NCI-H446 (cell line): ENCODE measurements at regions not wholly inside any gene's neighbourhood (a gene's known extent, or its start where the extent isn't known, plus 50 kb on each side); places are given as distances from the start of the nearest gene placed in this dataset.
"Not testable (repeated sequence)": the region's sequence is repeated elsewhere in the genome, so short reads cannot be mapped to it uniquely, and the experiment has no call there.

Experiments
- DNase-seq, 2 experiments: peaks; one replicate each; lab custom pipeline; 2025; lab: John Stamatoyannopoulos, UW

DNA sequence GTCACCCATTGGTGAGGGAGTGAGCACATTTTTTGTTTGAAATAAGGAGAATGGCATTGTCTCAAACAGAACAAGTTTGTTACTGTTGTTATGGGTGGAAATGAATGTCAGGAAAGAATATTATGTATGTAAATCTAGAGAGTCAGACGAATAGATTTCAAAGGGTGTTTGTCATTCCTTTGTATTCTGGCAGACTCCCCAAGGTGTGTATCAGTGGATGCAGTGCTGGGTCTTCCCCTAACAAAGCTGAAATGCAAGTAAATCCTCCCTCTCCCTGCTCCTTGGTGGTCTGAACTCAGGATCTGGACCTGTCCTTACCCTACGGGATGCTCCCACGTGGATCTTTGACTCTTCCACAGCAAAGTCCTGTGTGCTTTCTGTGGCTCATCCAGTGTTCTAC is 139.5 kb upstream of the ZNF516 start:
- DNase-seq, result no peak

DNA sequence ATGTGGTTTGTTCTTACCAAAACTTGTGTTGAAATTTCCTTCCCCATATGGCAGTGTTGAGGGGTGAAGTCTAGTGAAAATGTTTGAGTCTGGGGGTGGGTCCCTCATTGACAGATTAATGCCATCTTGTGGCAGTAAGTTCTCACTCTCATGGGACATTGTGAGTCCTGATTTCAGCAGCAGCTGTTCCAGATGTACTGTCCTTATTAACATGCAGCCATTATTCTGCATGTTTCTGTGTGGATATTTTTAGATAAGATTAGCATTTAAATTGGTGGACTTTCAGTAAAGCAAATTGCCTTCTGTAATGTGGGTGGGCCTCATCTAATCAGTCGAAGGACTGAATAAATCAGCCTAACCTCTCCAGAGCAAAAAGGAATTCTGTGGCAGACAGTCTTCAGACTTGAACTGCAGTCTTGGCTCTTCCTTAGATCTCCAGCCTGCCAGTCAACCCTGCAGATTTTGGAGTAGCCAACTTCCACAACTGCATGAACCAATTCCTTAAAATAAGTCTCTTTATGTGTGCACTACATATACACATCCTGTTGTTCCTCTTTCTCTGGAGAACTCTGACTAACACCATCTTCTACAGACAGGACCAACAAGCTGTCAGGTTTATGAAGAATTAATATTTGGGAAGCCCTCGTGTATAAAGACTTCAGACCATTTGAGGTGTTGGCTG is 138.7 kb upstream of the ZNF516 start:
- DNase-seq, result no peak

DNA sequence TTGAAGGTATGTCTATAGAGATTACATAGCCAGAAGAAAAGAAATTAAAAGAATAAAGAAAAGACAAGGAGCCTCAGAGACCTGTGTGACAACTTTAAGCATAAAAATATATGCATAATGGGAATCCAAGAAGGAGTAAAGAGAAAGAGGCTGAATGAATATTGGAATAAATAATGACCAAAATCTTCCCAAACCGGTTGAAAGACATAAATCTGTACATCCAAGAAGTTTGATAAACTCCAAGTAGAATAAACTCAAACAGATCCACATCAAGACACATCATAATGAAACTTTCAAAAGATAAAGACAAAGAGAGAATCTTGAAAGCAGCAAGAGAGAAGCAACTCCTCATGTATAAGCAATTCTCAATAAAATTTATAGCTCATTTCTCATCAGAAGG is 132.4 kb upstream of the ZNF516 start:
- no peak for DNase-seq

DNA sequence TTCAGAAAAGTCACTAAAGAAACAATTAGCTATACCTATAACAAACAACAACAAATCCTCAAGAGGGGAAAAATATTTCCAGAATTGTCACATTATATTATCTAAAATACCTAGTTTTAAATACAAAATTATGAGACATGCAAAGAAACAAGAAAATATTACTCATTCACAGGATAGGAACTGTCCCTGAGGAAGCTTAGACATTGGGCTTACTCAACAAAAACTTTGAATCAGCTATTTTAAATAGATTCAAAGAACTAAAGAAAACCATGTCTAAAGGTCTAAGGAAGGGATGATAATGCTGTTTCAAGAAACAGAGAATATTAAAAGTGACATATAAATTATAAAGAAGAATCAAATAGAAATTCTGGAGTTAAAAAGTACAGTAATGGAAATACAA is 131.9 kb upstream of the ZNF516 start:
- no peak for DNase-seq

DNA sequence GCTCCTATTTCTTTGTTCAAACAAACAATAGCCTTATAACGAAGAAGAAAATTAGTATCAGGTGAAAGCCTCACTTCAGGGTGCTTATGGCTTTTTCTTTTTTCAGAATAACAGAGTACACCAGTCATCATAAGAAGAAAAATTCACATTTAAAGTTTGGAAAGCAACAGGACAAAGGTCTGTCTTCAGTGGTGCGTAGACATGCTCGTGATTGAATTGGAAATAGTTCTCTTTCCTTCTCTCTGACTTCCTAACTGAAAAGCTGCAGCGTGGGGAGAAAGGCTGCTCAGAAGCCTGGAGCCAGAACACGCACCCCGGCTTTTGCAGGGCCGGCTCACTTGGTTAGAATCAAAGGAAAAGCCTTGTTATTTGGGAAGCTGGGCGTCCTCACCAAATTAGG is 127.6 kb upstream of the ZNF516 start:
- DNase-seq, result no peak

DNA sequence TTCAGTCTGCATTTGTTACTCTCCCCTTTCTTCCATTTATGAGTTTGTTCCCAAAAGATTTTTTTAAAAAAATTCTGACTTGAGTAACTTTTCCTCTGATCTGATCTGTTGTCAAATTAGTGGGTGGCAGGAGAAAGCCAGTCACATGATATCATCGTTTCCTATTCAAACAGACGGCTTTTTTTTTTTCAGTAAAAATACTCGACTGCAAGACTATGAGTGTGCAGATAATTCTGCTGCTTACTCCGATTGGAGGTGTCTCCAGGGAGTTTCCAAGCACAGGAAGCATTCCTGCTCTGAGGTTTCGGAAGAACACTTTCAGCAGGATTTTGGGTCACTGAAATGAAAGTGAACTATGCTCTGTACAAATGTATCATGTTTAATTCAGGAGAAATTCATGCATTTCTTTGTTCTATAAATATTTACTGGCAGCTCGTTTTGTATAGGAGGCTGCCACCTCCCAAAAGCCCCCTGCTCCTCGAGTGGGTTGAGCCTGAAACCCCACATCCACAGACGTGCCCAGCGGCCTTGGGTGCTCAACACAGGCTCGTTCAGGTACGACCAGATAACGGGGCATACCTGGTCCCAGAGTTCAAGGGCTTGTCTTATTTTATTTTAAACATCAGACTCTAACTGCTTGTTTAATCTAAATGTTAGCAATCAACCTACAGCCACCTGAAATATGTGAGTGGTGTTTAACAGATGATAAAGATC is 126.9 kb upstream of the ZNF516 start:
- no peak for DNase-seq

DNA sequence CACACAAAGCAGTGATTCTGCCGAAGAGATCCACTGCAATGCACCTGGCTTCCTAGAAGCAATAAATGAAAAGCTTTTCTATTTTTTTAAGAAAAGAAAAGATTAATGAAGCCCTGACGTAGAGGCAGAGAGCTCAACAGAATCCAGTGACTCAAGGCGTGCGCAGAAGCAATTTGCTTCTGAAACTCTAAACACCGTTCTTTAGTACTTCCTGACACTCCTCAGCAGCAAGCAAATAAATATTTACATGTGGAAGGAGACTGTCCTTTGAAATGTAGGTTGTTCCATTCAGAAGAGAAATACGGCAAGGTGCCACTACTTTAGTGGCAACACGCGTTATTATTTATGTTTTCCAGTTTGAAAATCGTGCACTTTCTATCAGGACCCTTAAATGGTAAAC is 126.2 kb upstream of the ZNF516 start:
- no peak for DNase-seq

DNA sequence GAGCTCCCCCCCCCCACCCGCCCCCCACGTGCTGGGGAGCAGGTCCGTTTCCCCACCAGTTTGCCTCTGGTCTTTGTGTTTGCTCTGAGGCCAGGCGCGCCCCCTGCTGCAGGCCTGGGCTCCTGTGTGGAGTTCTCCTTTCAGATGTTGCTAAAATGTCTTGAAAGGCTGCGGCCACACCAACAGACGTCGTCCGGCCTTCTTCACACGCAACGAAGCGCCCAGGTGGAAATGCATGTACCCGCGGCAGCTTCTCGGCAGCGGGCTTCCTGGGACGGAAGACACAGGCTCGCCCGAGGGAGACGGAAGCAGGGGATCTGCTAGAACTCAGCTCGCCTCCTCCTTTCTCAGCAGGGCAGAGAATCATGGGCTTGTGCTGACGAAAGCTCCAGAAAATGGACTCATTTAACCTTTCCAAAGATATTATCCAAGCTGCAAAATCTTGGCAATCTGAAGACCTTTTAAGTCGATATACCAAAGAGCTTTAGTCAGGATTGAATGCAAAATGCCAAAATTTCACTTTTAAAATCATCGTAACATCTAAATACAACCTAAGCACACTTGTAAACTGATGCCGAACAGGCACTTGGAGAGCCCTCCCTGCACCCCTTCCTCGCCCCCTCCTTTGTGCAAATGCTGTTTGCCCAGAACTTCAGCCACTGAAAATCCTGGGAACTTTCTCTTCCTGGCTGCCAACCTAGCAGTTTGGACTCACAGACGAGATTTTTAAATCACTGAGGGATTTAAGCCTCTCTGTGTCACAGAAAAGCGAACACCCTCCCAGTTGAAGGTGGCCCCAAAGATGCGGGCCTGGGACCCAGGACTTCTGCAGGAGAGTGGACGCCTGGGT is 125.5 kb upstream of the ZNF516 start:
- no peak for DNase-seq

DNA sequence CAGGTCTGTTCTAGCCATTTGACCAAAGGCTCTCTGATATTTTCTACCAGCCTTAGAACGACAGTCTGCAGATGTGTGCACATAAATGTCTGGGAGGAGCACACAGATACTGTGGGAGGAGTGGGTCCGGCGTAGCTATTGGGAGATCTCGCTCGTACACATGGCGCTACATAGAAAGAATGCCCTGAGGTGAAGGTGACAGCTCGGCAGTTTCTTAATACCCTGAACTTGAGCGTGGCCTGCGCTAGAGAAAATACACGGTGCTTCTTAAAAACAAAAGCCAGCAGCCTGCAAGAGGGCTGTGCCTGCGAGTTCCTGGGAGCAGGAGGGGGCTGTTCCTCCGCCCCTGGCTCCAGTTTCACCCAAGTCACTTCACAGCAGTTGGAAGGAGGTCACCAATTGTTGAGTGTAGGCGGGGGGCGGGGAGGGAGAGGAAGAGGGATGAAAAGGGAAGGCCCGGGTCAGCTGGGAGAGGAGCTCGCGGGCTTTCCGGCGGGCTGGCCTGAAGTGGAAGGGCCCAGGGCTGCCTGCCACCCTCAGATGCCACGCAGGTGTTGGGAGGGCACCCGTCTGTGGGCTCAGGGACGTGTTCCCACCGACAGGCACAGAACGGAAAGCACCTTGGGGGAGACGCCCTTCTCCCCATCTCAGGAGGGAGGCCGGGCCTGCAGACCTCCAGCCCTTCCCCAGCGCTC is 124.7 kb upstream of the ZNF516 start:
- no peak for DNase-seq

DNA sequence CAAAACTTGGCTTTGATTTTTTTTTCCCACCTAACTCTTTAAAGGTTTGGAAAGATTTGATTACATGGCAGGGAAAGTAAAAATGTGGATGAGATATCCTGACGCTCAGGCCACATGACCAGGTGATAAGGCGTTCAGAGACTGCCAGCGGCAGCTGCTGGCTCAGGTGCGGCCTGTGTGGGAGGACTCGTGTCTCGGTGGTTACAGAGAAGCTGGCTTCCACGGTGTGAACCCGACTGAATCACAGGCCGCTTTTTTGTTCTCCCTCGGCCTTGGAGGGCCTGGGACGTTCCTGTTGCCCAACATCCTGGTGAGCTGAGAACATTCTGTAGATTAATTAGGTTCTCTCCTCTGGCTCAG is 124.2 kb upstream of the ZNF516 start:
- no peak for DNase-seq

DNA sequence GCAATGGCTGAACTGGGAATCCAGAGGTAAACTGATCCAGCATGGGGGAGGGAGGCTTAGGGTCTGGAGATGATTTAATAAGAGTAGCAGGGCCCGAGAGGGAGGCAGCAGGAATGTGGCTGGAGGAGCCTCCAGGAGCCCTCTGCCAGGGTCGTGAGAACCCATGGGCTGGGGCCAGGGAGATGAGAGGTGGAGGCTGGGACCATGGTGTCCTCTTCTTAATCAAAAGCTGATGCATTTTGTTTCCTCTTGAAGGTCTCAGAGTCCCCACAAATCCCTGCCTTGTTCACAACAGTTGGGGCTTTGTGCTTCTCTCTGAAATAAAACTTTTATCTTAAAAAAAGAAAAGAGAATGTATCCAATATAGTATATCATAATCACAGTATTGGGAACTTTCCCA is 123.7 kb upstream of the ZNF516 start:
- DNase-seq, result no peak

DNA sequence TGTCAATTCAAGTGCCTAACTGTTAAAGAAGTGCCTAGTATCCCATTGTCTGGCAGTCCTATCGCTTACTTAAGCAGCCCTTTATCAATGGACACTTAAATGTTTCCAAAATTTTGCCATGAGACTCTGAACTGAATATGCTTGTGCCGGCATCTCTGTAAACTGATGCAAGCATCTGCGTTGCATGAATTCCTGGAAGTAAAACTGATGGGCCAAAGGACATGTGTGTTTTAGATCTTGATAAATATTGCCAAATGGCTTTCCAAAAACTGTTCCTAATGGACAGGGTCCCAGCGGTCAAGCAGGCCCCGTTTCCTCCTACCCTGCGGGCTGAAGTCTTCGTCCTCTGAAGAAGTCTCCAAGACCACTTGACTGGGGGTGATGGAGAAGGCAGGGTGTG is 121.3 kb upstream of the ZNF516 start:
- DNase-seq, result no peak

DNA sequence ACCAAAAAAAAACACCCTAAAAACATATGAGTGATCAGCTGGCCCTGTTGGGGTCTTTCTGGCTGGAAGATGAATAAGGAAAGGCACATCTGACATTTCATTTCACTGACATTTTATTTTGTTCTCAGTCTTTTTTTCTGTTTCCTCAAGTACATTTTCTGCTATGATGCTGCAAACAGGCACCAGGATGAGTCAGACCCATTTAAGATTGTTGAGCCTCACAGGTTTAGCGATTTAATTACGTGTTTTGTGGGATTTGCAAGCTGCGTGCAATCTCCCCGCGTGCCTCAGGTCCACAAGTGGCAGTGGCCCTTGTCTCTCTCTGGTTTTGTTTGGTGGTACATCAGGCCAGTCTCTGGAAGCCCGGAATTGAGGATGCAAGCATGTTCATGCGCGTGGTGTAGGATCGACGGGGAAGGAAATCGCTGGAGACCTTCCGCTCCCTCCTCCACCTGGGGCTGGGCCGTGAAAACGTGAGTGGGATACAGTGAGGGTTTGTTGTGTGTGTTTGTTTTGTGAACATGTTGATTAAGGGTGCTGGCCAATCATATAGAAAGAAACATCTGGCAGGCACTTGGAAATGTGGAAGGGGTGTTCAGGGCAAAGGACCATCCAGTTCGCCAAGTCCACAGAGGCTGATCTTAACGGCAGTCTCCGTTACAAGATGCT is 120.2 kb upstream of the ZNF516 start:
- no peak for DNase-seq

DNA sequence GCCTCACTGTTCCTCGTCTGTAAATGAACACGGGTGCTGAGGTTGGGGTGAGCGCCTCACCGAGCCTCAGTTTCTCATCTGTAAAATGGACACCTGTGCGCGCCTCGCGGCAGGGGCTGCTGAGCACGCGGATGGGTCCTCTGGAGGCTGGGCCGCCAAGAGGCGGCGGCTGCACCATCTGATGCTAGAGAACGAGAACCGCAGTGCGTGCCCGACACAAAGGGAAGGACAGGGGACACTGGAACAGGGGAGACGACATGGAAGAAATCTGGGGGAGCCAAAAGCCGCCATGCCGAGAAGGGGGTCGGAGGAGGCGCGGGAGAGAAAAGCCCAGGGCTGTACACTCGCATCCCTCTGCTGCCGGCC is 118.7 kb upstream of the ZNF516 start:
- no peak for DNase-seq

DNA sequence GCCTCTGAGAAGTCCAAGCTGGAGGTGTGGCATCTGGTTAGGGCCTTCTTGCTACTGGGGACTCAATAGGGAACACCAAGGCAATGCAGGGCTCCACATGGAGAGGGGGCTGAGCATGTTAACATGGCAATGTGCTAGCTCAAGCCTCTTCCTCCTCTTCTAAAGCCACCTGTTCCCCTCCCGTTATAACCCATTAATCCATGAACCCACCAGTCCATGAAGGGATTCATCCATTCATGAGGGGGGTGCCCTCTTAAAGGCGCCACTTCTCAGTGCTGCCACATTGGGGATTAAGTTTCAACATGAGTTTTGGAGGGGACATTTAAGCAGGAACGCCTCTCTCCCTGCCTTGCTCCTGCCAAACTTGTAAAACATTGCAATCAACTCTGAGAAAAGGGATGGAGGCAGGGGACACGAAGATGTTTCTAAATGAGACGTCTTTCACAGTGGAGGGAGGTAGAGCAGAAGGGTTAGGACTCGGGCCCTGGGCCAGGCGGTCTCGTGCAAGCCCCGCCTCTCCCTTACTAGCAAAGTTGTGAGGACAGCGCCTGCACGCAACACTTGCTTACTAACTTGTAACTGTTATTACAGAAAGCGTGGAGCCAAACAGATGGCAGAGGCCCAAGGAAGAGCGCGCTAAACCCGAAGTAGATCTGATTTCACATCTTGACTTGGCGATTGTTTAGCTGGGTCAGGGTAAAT is 118.2 kb upstream of the ZNF516 start:
- DNase-seq, result no peak

DNA sequence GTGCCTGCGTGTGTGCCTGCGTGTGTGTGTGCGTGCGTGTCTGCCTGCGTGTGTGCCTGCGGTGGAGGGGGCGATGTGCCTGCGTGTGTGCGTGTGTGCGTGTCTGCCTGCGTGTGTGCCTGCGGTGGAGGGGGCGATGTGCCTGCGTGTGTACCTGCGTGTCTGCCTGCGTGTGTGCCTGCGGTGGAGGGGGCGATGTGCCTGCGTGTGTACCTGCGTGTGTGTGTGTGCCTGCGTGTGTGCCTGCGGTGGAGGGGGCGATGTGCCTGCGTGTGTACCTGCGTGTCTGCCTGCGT is 116.7 kb upstream of the ZNF516 start:
- DNase-seq, result not testable (repeated sequence)

DNA sequence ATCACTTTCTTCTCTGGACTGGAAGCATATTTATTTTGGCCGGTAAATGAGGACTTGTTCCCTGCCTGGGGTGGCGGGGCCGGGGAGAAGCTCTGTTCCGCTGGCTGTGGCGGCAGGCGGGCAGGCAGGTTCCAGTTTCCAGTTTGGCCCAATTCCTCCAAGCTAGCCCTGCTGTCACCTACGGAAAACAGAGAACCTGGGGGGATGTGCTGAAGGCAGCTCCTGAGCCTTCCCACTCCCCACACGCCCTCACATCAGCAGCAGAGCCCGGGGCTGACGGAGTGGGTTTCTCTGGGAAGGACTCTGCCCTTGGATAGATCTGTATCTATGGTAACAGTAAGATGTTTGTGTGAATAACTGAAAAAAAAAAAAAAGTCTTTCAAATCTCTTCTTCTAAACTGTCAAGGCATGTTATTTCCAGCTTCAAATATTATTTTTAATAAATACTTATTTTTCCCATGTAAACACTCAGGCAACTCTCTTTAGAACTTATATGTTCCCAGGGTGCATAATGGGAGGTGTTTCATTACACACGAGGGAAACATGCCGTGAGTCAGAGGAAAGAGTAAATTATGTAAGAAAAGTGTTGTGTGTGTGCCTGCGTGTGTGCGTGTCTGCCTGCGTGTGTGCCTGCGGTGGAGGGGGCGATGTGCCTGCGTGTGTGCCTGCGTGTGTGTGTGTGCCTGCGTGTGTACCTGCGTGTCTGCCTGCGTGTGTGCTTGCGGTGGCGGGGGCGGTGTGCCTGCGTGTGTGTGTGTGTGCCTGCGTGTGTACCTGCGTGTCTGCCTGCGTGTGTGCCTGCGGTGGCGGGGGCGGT is 116.1 kb upstream of the ZNF516 start:
- DNase-seq, result no peak

DNA sequence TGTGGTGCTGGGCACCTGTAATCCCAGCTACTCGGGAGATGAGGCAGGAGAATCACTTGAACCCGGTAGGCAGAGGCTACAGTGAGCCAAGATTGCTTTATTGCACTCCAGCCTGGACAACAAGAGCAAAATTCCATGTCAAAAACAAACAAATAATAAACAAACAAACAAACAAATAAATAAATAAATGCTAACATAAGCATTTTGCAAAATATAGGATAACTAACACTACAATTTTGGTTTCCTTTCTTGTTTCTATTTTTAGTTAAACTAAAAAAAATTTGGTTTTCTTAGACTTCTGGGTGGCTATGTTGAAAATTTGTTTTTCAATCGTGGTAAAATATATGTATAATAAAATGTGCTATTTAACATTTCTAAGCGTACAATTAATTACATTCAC is 115.0 kb upstream of the ZNF516 start:
- DNase-seq, result no peak

DNA sequence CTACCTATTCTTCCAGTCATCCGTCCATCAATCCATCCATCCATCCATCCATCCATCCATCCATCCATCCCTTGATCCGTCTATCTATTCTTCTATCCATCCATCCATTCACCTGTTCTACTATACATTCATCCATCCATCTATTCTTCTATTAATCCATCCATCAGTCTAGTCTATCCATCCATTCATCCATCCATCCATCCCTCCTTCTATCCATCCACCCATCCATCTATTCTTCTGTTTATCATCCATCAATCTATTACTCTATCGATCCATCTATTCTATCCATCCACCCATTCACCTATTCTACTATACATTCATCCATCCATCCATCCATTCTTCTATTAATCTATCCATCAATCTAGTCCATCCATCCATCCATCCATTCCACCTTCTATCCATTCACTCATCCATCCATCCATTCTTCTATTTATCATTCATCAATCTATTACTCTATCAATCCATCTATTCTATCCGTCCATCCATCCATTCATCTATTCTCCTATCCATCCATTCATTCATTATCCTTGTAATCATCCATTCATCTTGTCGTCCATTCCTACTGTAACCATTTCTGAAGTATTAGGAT is 110.4 kb upstream of the ZNF516 start:
- DNase-seq, result no peak

DNA sequence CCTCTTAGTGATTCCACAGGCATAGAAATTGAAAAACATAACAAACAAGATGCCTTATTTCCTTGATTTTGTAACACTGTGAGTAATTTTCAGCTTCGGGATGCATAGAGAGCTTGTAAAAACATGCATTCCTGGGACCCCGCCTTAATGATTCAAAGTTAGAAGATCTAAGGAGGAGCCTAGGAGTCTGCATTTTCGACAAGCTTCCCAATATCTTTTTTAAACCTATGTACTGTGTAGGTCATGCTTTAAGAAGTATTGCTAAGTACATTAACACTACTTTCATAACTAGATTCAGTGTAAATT is 109.8 kb upstream of the ZNF516 start:
- no peak for DNase-seq
